ENCODE measurements at regions not wholly inside any gene's neighbourhood (a gene's known extent, or its start where the extent isn't known, plus 50 kb on each side); places are given as distances from the start of the nearest gene placed in this dataset.

- TF ChIP-seq, protein P1, sequence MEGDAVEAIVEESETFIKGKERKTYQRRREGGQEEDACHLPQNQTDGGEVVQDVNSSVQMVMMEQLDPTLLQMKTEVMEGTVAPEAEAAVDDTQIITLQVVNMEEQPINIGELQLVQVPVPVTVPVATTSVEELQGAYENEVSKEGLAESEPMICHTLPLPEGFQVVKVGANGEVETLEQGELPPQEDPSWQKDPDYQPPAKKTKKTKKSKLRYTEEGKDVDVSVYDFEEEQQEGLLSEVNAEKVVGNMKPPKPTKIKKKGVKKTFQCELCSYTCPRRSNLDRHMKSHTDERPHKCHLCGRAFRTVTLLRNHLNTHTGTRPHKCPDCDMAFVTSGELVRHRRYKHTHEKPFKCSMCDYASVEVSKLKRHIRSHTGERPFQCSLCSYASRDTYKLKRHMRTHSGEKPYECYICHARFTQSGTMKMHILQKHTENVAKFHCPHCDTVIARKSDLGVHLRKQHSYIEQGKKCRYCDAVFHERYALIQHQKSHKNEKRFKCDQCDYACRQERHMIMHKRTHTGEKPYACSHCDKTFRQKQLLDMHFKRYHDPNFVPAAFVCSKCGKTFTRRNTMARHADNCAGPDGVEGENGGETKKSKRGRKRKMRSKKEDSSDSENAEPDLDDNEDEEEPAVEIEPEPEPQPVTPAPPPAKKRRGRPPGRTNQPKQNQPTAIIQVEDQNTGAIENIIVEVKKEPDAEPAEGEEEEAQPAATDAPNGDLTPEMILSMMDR (IDR thresholded peaks at IDR 0.05): no peak
- TF ChIP-seq EZH2 (IDR thresholded peaks at IDR 0.05; ENCODE audit: borderline replicate concordance, insufficient read depth, low read depth, low read length, poor library complexity, severe bottlenecking): no peak
Observed at GRCh38 chr22:34781681-34782080, 284.3 kb upstream of the ISX start.

All from B cell (primary cell).